ENCODE measurements at regions not wholly inside any gene's neighbourhood (a gene's known extent, or its start where the extent isn't known, plus 50 kb on each side); places are given as distances from the start of the nearest gene placed in this dataset.
"Not testable (repeated sequence)": the region's sequence is repeated elsewhere in the genome, so short reads cannot be mapped to it uniquely, and the experiment has no call there.

- ATAC-seq, result no peak
- intact Hi-C loops (cut with DNase I; ENCODE audit: low total_unique reads), result no loop called here
Measured at GRCh38 chr14:49250517-49250916, 335.7 kb downstream of the RPS29 start.

DNA sequence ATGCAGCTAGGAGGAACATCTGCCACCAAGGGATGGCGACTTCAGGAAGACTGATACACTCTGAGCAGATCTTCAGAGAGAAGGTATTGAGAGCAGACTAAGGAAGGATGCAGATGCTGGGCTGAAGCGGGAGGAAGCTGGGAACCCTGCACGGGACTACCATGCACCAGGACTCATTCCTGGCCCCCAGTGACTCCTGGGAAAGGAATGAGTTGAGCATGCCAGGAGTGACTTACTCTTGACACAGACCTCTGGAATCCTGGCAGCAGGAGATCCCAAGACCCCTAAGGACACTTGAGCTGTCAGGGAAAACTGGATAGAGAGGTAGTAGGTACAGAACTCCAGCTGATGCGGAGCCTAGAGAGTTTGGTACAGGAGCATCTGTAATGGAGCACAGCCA is 336.1 kb downstream of the RPS29 start:
- H3K4me1 ChIP-seq, result no peaks in the 10 kb centered on the region
- no peaks in the 10 kb centered on the region for H3K9me3 ChIP-seq
- in situ Hi-C loops (cut with MboI; ENCODE audit: low sequenced_read_pairs in 4 of 4), result no loop called here
- no peak for ATAC-seq
- intact Hi-C loops (cut with DNase I; ENCODE audit: low total_unique reads), result no loop called here
- no peak overlapping the region for H3K27ac ChIP-seq
- DNase-seq, result no peak
- TF ChIP-seq, protein P1, sequence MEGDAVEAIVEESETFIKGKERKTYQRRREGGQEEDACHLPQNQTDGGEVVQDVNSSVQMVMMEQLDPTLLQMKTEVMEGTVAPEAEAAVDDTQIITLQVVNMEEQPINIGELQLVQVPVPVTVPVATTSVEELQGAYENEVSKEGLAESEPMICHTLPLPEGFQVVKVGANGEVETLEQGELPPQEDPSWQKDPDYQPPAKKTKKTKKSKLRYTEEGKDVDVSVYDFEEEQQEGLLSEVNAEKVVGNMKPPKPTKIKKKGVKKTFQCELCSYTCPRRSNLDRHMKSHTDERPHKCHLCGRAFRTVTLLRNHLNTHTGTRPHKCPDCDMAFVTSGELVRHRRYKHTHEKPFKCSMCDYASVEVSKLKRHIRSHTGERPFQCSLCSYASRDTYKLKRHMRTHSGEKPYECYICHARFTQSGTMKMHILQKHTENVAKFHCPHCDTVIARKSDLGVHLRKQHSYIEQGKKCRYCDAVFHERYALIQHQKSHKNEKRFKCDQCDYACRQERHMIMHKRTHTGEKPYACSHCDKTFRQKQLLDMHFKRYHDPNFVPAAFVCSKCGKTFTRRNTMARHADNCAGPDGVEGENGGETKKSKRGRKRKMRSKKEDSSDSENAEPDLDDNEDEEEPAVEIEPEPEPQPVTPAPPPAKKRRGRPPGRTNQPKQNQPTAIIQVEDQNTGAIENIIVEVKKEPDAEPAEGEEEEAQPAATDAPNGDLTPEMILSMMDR (IDR thresholded peaks at IDR 0.05 in 4 of 5, conservative IDR thresholded peaks at IDR 0.05 in 1 of 5), result no peak
- no peak for TF ChIP-seq POLR2A (IDR thresholded peaks at IDR 0.05)
- no peaks in the 10 kb centered on the region for H3K36me3 ChIP-seq
- H3K27me3 ChIP-seq, result no peaks in the 10 kb centered on the region
- H3K4me3 ChIP-seq, result no peak overlapping the region

More at GRCh38 chr14:49250517-49250916, 335.7 kb downstream of the RPS29 start:
- no peak for DNase-seq
- H3K4me1 ChIP-seq, result no peaks in the 10 kb centered on the region
- no peaks in the 10 kb centered on the region for H3K27me3 ChIP-seq
- H3K9me3 ChIP-seq, result no peaks in the 10 kb centered on the region
- H3K4me3 ChIP-seq, result no peak overlapping the region
- no peaks in the 10 kb centered on the region for H3K36me3 ChIP-seq
- no peak overlapping the region for H3K27ac ChIP-seq
- TF ChIP-seq, protein P1 (IDR thresholded peaks at IDR 0.05 in 4 of 5, conservative IDR thresholded peaks at IDR 0.05 in 1 of 5), result no peak
- no peak for TF ChIP-seq POLR2A (IDR thresholded peaks at IDR 0.05)
- in situ Hi-C loops (cut with MboI; ENCODE audit: low sequenced_read_pairs in 4 of 4), result no loop called here

GRCh38 chr14:49249022-49249421 is 337.2 kb downstream of the RPS29 start:
- DNase-seq (no peak), ATAC-seq (no peak)
- TF ChIP-seq, protein P1 (IDR thresholded peaks at IDR 0.05 in 4 of 5, conservative IDR thresholded peaks at IDR 0.05 in 1 of 5), result no peak
- TF ChIP-seq POLR2A (IDR thresholded peaks at IDR 0.05), result no peak
- H3K4me1 ChIP-seq, result no peaks in the 10 kb centered on the region
- intact Hi-C loops (cut with DNase I; ENCODE audit: low total_unique reads) (no loop called here), in situ Hi-C loops (cut with MboI; ENCODE audit: low sequenced_read_pairs in 4 of 4) (no loop called here)
- no peaks in the 10 kb centered on the region for H3K9me3 ChIP-seq
- no peak overlapping the region for H3K27ac ChIP-seq
- H3K4me3 ChIP-seq, result no peak overlapping the region
- no peaks in the 10 kb centered on the region for H3K36me3 ChIP-seq
- H3K27me3 ChIP-seq, result no peaks in the 10 kb centered on the region

- H3K4me3 ChIP-seq; DNase-seq; in situ Hi-C loops (cut with MboI; ENCODE audit: low sequenced_read_pairs in 4 of 4); H3K27me3 ChIP-seq; H3K9me3 ChIP-seq; H3K4me1 ChIP-seq; H3K27ac ChIP-seq; intact Hi-C loops (cut with DNase I; ENCODE audit: low total_unique reads); ATAC-seq; H3K36me3 ChIP-seq: not testable (repeated sequence)
Measured at GRCh38 chr14:49243777-49244176, 342.4 kb downstream of the RPS29 start.

- no peak overlapping the region for H3K27ac ChIP-seq
- no peak for ATAC-seq
- no peak for DNase-seq
- no peaks in the 10 kb centered on the region for H3K9me3 ChIP-seq
- H3K27me3 ChIP-seq, result no peaks in the 10 kb centered on the region
- in situ Hi-C loops (cut with MboI; ENCODE audit: low sequenced_read_pairs in 4 of 4) (no loop called here), intact Hi-C loops (cut with DNase I; ENCODE audit: low total_unique reads) (no loop called here)
- H3K36me3 ChIP-seq, result no peaks in the 10 kb centered on the region
- H3K4me1 ChIP-seq, result no peaks in the 10 kb centered on the region
- no peak overlapping the region for H3K4me3 ChIP-seq
- TF ChIP-seq, protein P1 (IDR thresholded peaks at IDR 0.05 in 4 of 5, conservative IDR thresholded peaks at IDR 0.05 in 1 of 5), result no peak
- no peak for TF ChIP-seq POLR2A (IDR thresholded peaks at IDR 0.05)
Measured at GRCh38 chr14:49240383-49240782, 345.8 kb downstream of the RPS29 start.

All from gastrocnemius medialis (tissue), 4 donors.